ENCODE measurements at regions not wholly inside any gene's neighbourhood (a gene's known extent, or its start where the extent isn't known, plus 50 kb on each side); places are given as distances from the start of the nearest gene placed in this dataset.
A peak's percentile ranks its signal among the peaks of the same experiment; 100 is the strongest.

GRCh38 chr6:141451511-141452353 is 681.0 kb upstream of the GJE1 start:
- WGBS (ENCODE audit: insufficient coverage): no CpG with 5 or more reads among the region's 1 CpG

GRCh38 chr6:141451181-141451510 is 681.6 kb upstream of the GJE1 start:
- Histone ChIP-seq H3K4me1 (ENCODE audit: control insufficient read depth, insufficient read depth, low read length) (no peaks in the 10 kb centered on the region), H3K27me3 (ENCODE audit: control insufficient read depth, insufficient read depth, low read length) (no peaks in the 10 kb centered on the region), H3K9me3 (replicated peaks; ENCODE audit: control insufficient read depth, low read depth, low read length) (no peaks in the 10 kb centered on the region), H3K4me3 (ENCODE audit: low read length) (no peak overlapping the region), H3K27ac (ENCODE audit: low read length) (no peak overlapping the region), H3K36me3 (ENCODE audit: control insufficient read depth, insufficient read depth, low read length) (no peaks in the 10 kb centered on the region)
- DNase-seq: no peak

More at GRCh38 chr6:141451511-141452353, 681.0 kb upstream of the GJE1 start:
- no peak for DNase-seq
- H3K9me3 ChIP-seq (replicated peaks; ENCODE audit: control insufficient read depth, low read depth, low read length): no peaks in the 10 kb centered on the region
- no peaks in the 10 kb centered on the region for H3K4me1 ChIP-seq (ENCODE audit: control insufficient read depth, insufficient read depth, low read length)
- H3K4me3 ChIP-seq (ENCODE audit: low read length): no peak overlapping the region
- no peaks in the 10 kb centered on the region for H3K27me3 ChIP-seq (ENCODE audit: control insufficient read depth, insufficient read depth, low read length)
- H3K27ac ChIP-seq (ENCODE audit: low read length): no peak overlapping the region
- H3K36me3 ChIP-seq (ENCODE audit: control insufficient read depth, insufficient read depth, low read length): no peaks in the 10 kb centered on the region

- H3K36me3 ChIP-seq (ENCODE audit: control insufficient read depth, insufficient read depth, low read length): no peaks in the 10 kb centered on the region
- no peaks in the 10 kb centered on the region for H3K4me1 ChIP-seq (ENCODE audit: control insufficient read depth, insufficient read depth, low read length)
- H3K9me3 ChIP-seq (replicated peaks; ENCODE audit: control insufficient read depth, low read depth, low read length): no peaks in the 10 kb centered on the region
- DNase-seq: peak; percentile 59
- H3K27ac ChIP-seq (ENCODE audit: low read length): no peak overlapping the region
- no peak overlapping the region for H3K4me3 ChIP-seq (ENCODE audit: low read length)
- WGBS (ENCODE audit: insufficient coverage): 100% methylated on average over 2 of the region's 3 CpGs
- no peaks in the 10 kb centered on the region for H3K27me3 ChIP-seq (ENCODE audit: control insufficient read depth, insufficient read depth, low read length)
These were observed 686.6 kb upstream of the GJE1 start for GRCh38 chr6:141445928-141446628.

- Histone ChIP-seq H3K27ac (ENCODE audit: low read length) (no peak overlapping the region), H3K36me3 (ENCODE audit: control insufficient read depth, insufficient read depth, low read length) (no peaks in the 10 kb centered on the region), H3K9me3 (replicated peaks; ENCODE audit: control insufficient read depth, low read depth, low read length) (no peaks in the 10 kb centered on the region), H3K4me1 (ENCODE audit: control insufficient read depth, insufficient read depth, low read length) (no peaks in the 10 kb centered on the region), H3K27me3 (ENCODE audit: control insufficient read depth, insufficient read depth, low read length) (no peaks in the 10 kb centered on the region), H3K4me3 (ENCODE audit: low read length) (no peak overlapping the region)
- WGBS (ENCODE audit: insufficient coverage): 100% methylated on average over 1 of the region's 1 CpG
- DNase-seq: peak; percentile 40
These were observed 688.9 kb upstream of the GJE1 start for GRCh38 chr6:141443668-141444289.

GRCh38 chr6:141443032-141443431 is 689.7 kb upstream of the GJE1 start:
- Histone ChIP-seq H3K4me1 (ENCODE audit: control insufficient read depth, insufficient read depth, low read length) (no peaks in the 10 kb centered on the region), H3K4me3 (ENCODE audit: low read length) (no peak overlapping the region), H3K36me3 (ENCODE audit: control insufficient read depth, insufficient read depth, low read length) (no peaks in the 10 kb centered on the region), H3K9me3 (replicated peaks; ENCODE audit: control insufficient read depth, low read depth, low read length) (no peaks in the 10 kb centered on the region), H3K27ac (ENCODE audit: low read length) (no peak overlapping the region), H3K27me3 (ENCODE audit: control insufficient read depth, insufficient read depth, low read length) (no peaks in the 10 kb centered on the region)
- no peak for DNase-seq
- 31% methylated on average over 1 of the region's 2 CpGs for WGBS (ENCODE audit: insufficient coverage)

- no peak for DNase-seq
- Histone ChIP-seq H3K4me3 (ENCODE audit: low read length) (no peak overlapping the region), H3K27me3 (ENCODE audit: control insufficient read depth, insufficient read depth, low read length) (no peaks in the 10 kb centered on the region), H3K27ac (ENCODE audit: low read length) (no peak overlapping the region), H3K9me3 (replicated peaks; ENCODE audit: control insufficient read depth, low read depth, low read length) (no peaks in the 10 kb centered on the region), H3K36me3 (ENCODE audit: control insufficient read depth, insufficient read depth, low read length) (no peaks in the 10 kb centered on the region), H3K4me1 (ENCODE audit: control insufficient read depth, insufficient read depth, low read length) (no peaks in the 10 kb centered on the region)
These were observed 693.2 kb upstream of the GJE1 start for GRCh38 chr6:141439513-141439912.

- H3K4me3 ChIP-seq (ENCODE audit: low read length): no peak overlapping the region
- DNase-seq: no peak
- no peaks in the 10 kb centered on the region for H3K36me3 ChIP-seq (ENCODE audit: control insufficient read depth, insufficient read depth, low read length)
- no peaks in the 10 kb centered on the region for H3K9me3 ChIP-seq (replicated peaks; ENCODE audit: control insufficient read depth, low read depth, low read length)
- no peaks in the 10 kb centered on the region for H3K4me1 ChIP-seq (ENCODE audit: control insufficient read depth, insufficient read depth, low read length)
- no peak overlapping the region for H3K27ac ChIP-seq (ENCODE audit: low read length)
- H3K27me3 ChIP-seq (ENCODE audit: control insufficient read depth, insufficient read depth, low read length): no peaks in the 10 kb centered on the region
These were observed 695.0 kb upstream of the GJE1 start for GRCh38 chr6:141437685-141438084.

- Histone ChIP-seq H3K27me3 (ENCODE audit: control insufficient read depth, insufficient read depth, low read length) (no peaks in the 10 kb centered on the region), H3K27ac (ENCODE audit: low read length) (no peak overlapping the region), H3K4me3 (ENCODE audit: low read length) (no peak overlapping the region), H3K4me1 (ENCODE audit: control insufficient read depth, insufficient read depth, low read length) (no peaks in the 10 kb centered on the region), H3K9me3 (replicated peaks; ENCODE audit: control insufficient read depth, low read depth, low read length) (no peaks in the 10 kb centered on the region), H3K36me3 (ENCODE audit: control insufficient read depth, insufficient read depth, low read length) (no peaks in the 10 kb centered on the region)
- WGBS (ENCODE audit: insufficient coverage): no CpG with 5 or more reads among the region's 3 CpGs
- DNase-seq: peak; percentile 75
These were observed 695.7 kb upstream of the GJE1 start for GRCh38 chr6:141437011-141437410.

GRCh38 chr6:141426400-141426980 is 706.2 kb upstream of the GJE1 start:
- WGBS (ENCODE audit: insufficient coverage): 40% methylated on average over 1 of the region's 5 CpGs

GRCh38 chr6:141421378-141421777 is 711.3 kb upstream of the GJE1 start:
- no CpG with 5 or more reads among the region's 4 CpGs for WGBS (ENCODE audit: insufficient coverage)

More at GRCh38 chr6:141426400-141426980, 706.2 kb upstream of the GJE1 start:
- peak; percentile 16 for DNase-seq
- no peak overlapping the region for H3K4me3 ChIP-seq (ENCODE audit: low read length)
- no peaks in the 10 kb centered on the region for H3K4me1 ChIP-seq (ENCODE audit: control insufficient read depth, insufficient read depth, low read length)
- no peaks in the 10 kb centered on the region for H3K36me3 ChIP-seq (ENCODE audit: control insufficient read depth, insufficient read depth, low read length)
- peaks cover 2% of the 10 kb centered on the region for H3K9me3 ChIP-seq (replicated peaks; ENCODE audit: control insufficient read depth, low read depth, low read length)
- H3K27me3 ChIP-seq (ENCODE audit: control insufficient read depth, insufficient read depth, low read length): no peaks in the 10 kb centered on the region
- no peak overlapping the region for H3K27ac ChIP-seq (ENCODE audit: low read length)

More at GRCh38 chr6:141421378-141421777, 711.3 kb upstream of the GJE1 start:
- H3K4me1 ChIP-seq (ENCODE audit: control insufficient read depth, insufficient read depth, low read length): no peaks in the 10 kb centered on the region
- no peaks in the 10 kb centered on the region for H3K36me3 ChIP-seq (ENCODE audit: control insufficient read depth, insufficient read depth, low read length)
- no peak for DNase-seq
- no peak overlapping the region for H3K27ac ChIP-seq (ENCODE audit: low read length)
- H3K4me3 ChIP-seq (ENCODE audit: low read length): no peak overlapping the region
- no peaks in the 10 kb centered on the region for H3K27me3 ChIP-seq (ENCODE audit: control insufficient read depth, insufficient read depth, low read length)
- H3K9me3 ChIP-seq (replicated peaks; ENCODE audit: control insufficient read depth, low read depth, low read length): peaks cover 2% of the 10 kb centered on the region

Data from muscle of leg (tissue), 3 donors.